Type B pancreatic cell (in vitro differentiated cells): ENCODE measurements at regions not wholly inside any gene's neighbourhood (a gene's known extent, or its start where the extent isn't known, plus 50 kb on each side); places are given as distances from the start of the nearest gene placed in this dataset.

Experiments
- DNase-seq: peaks from one replicate; pipeline ENCODE4 v3.0.0; 2021; ENCODE audit warnings: mixed read lengths; ENCODE audit not compliant: unreplicated experiment; ENCODE audit errors: extremely low spot score
- H3K27ac Mint-ChIP-seq: 2 replicates; pipeline ENCODE4 v1.8.0; 2021; ENCODE audit warnings: mild to moderate bottlenecking, mixed read lengths
- H3K27me3 Mint-ChIP-seq: 2 replicates; pipeline ENCODE4 v1.8.0; 2021; ENCODE audit warnings: mixed read lengths
- H3K36me3 Mint-ChIP-seq: 2 replicates; pipeline ENCODE4 v1.8.0; 2021; ENCODE audit warnings: mixed read lengths
- H3K4me1 Mint-ChIP-seq: one replicate; pipeline ENCODE4 v1.8.0; 2021; ENCODE audit warnings: mixed read lengths; ENCODE audit not compliant: unreplicated experiment
- H3K4me3 Mint-ChIP-seq: 2 replicates; pipeline ENCODE4 v1.8.0; 2021; ENCODE audit warnings: mild to moderate bottlenecking, mixed read lengths
- H3K9me3 Mint-ChIP-seq: 2 replicates; pipeline ENCODE4 v1.8.0; 2021; ENCODE audit warnings: mixed read lengths
- TF ChIP-seq, protein P1 (sequence below): fragments of 200-600 bp; sonication (generic); conservative IDR thresholded peaks from 2 replicates; pipeline ENCODE4 v1.5.0; 2021; ENCODE audit warnings: antibody characterized with exemption, mild to moderate bottlenecking

DNA sequence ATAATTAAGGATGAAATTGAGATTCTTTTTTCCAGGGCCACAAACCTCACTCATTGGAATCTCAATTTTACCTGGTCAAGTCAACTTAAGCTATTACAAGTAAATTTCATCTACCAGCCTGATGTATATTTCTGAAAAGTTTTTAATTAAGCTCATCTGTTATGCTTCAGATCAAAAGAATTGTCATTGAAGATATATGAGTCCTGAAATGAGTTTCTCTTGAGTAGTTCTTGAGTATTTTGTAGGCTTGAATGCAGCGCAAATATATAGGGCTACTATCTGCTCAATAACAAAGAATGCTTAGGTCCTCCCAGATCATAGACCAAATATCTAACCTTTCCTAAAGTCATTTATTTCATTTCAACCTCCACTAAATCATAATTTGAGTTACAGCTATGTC, 482.2 kb upstream of the ST8SIA4 start:
- Mint-ChIP-seq H3K36me3 (no peaks in the 10 kb centered on the region), H3K4me3 (no peak overlapping the region), H3K27ac (no peak overlapping the region), H3K9me3 (no peaks in the 10 kb centered on the region), H3K4me1 (peaks cover 2% of the 10 kb centered on the region), H3K27me3 (no peaks in the 10 kb centered on the region)
- DNase-seq: no peak
- TF ChIP-seq, protein P1, sequence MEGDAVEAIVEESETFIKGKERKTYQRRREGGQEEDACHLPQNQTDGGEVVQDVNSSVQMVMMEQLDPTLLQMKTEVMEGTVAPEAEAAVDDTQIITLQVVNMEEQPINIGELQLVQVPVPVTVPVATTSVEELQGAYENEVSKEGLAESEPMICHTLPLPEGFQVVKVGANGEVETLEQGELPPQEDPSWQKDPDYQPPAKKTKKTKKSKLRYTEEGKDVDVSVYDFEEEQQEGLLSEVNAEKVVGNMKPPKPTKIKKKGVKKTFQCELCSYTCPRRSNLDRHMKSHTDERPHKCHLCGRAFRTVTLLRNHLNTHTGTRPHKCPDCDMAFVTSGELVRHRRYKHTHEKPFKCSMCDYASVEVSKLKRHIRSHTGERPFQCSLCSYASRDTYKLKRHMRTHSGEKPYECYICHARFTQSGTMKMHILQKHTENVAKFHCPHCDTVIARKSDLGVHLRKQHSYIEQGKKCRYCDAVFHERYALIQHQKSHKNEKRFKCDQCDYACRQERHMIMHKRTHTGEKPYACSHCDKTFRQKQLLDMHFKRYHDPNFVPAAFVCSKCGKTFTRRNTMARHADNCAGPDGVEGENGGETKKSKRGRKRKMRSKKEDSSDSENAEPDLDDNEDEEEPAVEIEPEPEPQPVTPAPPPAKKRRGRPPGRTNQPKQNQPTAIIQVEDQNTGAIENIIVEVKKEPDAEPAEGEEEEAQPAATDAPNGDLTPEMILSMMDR: no peak

DNA sequence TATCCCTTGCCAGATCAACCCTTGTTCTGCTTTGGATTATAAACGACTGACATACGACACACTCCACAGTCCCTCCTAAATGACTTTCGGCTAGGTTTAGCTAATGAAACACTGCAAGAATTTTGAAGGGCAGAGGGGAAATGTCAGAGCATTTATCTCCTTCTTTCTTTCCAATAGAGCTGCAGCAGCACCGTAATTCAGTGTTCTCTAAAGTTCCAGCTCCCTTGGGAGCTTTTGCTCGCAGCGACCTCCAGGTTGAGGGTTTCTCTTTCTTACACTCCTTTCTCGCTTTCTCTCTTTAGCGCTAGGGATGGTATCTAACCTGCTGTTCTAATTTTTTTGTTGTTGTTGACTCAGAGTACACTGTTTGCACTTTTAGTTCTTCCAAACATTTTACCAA, 467.1 kb upstream of the ST8SIA4 start:
- no peak for DNase-seq
- peaks cover 7% of the 10 kb centered on the region for H3K4me1 Mint-ChIP-seq
- H3K27ac Mint-ChIP-seq: no peak overlapping the region
- no peaks in the 10 kb centered on the region for H3K9me3 Mint-ChIP-seq
- TF ChIP-seq, protein P1: no peak
- peak overlapping the region; percentile 8 for H3K4me3 Mint-ChIP-seq
- no peaks in the 10 kb centered on the region for H3K36me3 Mint-ChIP-seq
- H3K27me3 Mint-ChIP-seq: no peaks in the 10 kb centered on the region

DNA sequence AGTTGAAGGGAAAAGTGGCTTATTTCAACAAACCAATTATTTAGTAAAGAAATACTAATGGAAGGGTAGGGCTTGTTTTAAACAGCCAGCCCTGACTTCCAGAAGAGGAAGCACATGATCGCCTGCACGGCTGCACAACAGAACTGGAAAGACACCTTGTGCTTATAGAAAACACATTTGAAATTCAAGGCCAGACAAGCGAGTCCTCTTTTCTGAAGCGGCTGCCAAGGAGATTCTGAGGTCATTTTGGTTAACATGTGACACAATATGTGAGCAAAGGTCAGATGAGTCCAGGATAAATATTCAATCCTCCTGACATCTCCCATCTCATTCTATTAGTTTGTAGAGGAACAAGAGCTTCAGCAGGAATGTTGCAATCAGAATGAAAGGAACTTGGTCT, 461.4 kb upstream of the ST8SIA4 start:
- Mint-ChIP-seq H3K9me3 (no peaks in the 10 kb centered on the region), H3K27me3 (no peaks in the 10 kb centered on the region)

DNA sequence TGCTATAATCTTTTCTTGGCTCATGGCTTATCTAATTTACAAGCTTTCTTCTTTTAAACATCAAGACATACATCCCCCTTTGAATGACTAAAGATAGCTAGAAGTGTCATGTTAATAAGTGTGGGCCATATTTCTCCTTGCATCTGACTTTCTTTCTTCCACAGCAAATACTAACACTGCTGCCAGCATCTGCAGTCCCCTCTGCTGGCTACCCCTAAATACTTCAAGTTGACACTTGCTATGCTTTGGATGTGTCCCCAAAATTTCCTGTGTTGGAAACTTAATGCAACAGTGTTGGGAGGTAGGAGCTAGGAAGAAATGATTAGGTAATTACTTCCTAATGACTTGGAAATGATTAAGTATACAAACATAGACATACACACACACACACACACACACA, 459.0 kb upstream of the ST8SIA4 start:
- Mint-ChIP-seq H3K36me3 (no peaks in the 10 kb centered on the region), H3K4me1 (peaks cover 7% of the 10 kb centered on the region), H3K4me3 (no peak overlapping the region), H3K27me3 (no peaks in the 10 kb centered on the region), H3K27ac (no peak overlapping the region), H3K9me3 (no peaks in the 10 kb centered on the region)
- TF ChIP-seq, protein P1: no peak
- DNase-seq: no peak

More for the DNA sequence above, 461.4 kb upstream of the ST8SIA4 start:
- Mint-ChIP-seq H3K27ac (no peak overlapping the region), H3K4me1 (peaks cover 7% of the 10 kb centered on the region), H3K36me3 (no peaks in the 10 kb centered on the region), H3K4me3 (no peak overlapping the region)
- DNase-seq: no peak
- TF ChIP-seq, protein P1: no peak

DNA sequence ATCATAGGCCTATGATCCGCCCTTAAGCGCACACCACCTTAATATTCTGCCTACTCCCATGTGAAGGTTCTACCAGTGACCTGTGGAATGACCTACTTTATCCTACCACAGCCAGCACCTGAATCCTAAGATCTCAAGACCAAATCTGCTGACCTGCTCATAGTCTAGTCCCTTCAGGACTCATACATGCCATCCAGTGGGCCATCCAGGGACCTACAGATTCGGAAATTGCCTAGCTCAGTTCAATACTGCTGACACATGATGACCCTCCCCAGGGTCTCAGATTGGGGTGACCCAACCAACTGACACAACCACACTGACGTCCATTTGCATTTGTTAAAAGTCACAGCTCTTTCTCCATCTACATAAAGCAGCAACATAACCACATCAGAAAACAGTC, 443.8 kb upstream of the ST8SIA4 start:
- no peak for DNase-seq
- H3K4me3 Mint-ChIP-seq: no peak overlapping the region

More for the DNA sequence above, 443.8 kb upstream of the ST8SIA4 start:
- no peaks in the 10 kb centered on the region for H3K4me1 Mint-ChIP-seq
- no peak overlapping the region for H3K27ac Mint-ChIP-seq
- H3K9me3 Mint-ChIP-seq: peaks cover 4% of the 10 kb centered on the region
- TF ChIP-seq, protein P1: no peak
- H3K27me3 Mint-ChIP-seq: no peaks in the 10 kb centered on the region
- H3K36me3 Mint-ChIP-seq: no peaks in the 10 kb centered on the region
